Keratinocyte (primary cell): ENCODE measurements at regions not wholly inside any gene's neighbourhood (a gene's known extent, or its start where the extent isn't known, plus 50 kb on each side); places are given as distances from the start of the nearest gene placed in this dataset.

Experiments
- DNase-seq: peaks from one replicate; pipeline ENCODE4 v3.0.0-alpha.2; 2011; ENCODE audit warnings: low read depth, missing footprints, low spot score
- FAIRE-seq: peaks from 2 replicates; lab custom pipeline; 2011; peaks lifted over from hg19 to GRCh38; lab: Jason Lieb, UNC
- H2AFZ ChIP-seq: 2 replicates; pipeline ENCODE4 v1.6.0; 2012; ENCODE audit warnings: low read length, control low read depth, inconsistent platforms; ENCODE audit not compliant: control insufficient read depth
- H3K27ac ChIP-seq: 2 replicates; pipeline ENCODE4 v1.5.1; 2011; ENCODE audit warnings: low read length; ENCODE audit not compliant: control insufficient read depth, insufficient read depth
- H3K27me3 ChIP-seq: 3 replicates; pipeline ENCODE4 v1.6.0; 2011; ENCODE audit warnings: low read length; ENCODE audit not compliant: control insufficient read depth, insufficient read depth; ENCODE audit errors: extremely low read depth
- H3K36me3 ChIP-seq, 2 experiments: 2 replicates in 1 of 2; 3 replicates in 1 of 2; pipeline ENCODE4 v1.5.1; 2011; ENCODE audit warnings: low read length in 2 of 2, mild to moderate bottlenecking in 1 of 2; ENCODE audit not compliant: control insufficient read depth in 2 of 2, insufficient read depth in 2 of 2; ENCODE audit errors: extremely low read depth in 1 of 2
- H3K4me1 ChIP-seq: 3 replicates; pipeline ENCODE4 v1.5.1; 2011; ENCODE audit warnings: low read length; ENCODE audit not compliant: control insufficient read depth, insufficient read depth; ENCODE audit errors: extremely low read depth
- H3K4me2 ChIP-seq: 3 replicates; pipeline ENCODE4 v1.6.0; 2011; ENCODE audit warnings: low read depth, low read length; ENCODE audit not compliant: control insufficient read depth, insufficient read depth; ENCODE audit errors: extremely low read depth
- H3K4me3 ChIP-seq, 3 experiments: fragments of 200-600 bp in 1 of 3; sonication (generic) in 1 of 3; 2 replicates in 2 of 3; 3 replicates in 1 of 3; pipeline ENCODE4 v1.5.1; 2011 to 2016; ENCODE audit warnings: low read length in 3 of 3, mild to moderate bottlenecking in 3 of 3, control low read depth in 2 of 3, inconsistent platforms in 1 of 3, low read depth in 1 of 3, mixed read lengths in 1 of 3, mixed run types in 1 of 3, moderate library complexity in 1 of 3; ENCODE audit not compliant: control insufficient read depth in 2 of 3, insufficient read depth in 2 of 3; ENCODE audit errors: extremely low read depth in 1 of 3
- H3K79me2 ChIP-seq: 2 replicates; pipeline ENCODE4 v1.6.0; 2012; ENCODE audit warnings: low read length; ENCODE audit not compliant: control insufficient read depth, insufficient read depth
- H3K9ac ChIP-seq: 3 replicates; pipeline ENCODE4 v1.6.0; 2011; ENCODE audit warnings: low read length; ENCODE audit not compliant: control insufficient read depth, insufficient read depth; ENCODE audit errors: extremely low read depth
- H3K9me1 ChIP-seq: 3 replicates; pipeline ENCODE4 v1.6.0; 2011; ENCODE audit warnings: low read length; ENCODE audit not compliant: control insufficient read depth, insufficient read depth; ENCODE audit errors: extremely low read depth
- H3K9me3 ChIP-seq: 2 replicates; pipeline ENCODE4 v1.5.1; 2012; ENCODE audit warnings: low read depth, low read length; ENCODE audit not compliant: control insufficient read depth
- H4K20me1 ChIP-seq: 3 replicates; pipeline ENCODE4 v1.6.0; 2011; ENCODE audit warnings: low read length; ENCODE audit not compliant: control insufficient read depth, insufficient read depth; ENCODE audit errors: extremely low read depth
- CTCF ChIP-seq, 3 experiments: IDR thresholded peaks in 1 of 3; conservative IDR thresholded peaks in 1 of 3; optimal IDR thresholded peaks in 1 of 3; 2 replicates in 2 of 3; 3 replicates in 1 of 3; pipeline versions ENCODE3 to v1.5.1; 2011; ENCODE audit warnings: low read length in 3 of 3, mild to moderate bottlenecking in 3 of 3, moderate library complexity in 2 of 3, control low read depth in 1 of 3, inconsistent platforms in 1 of 3; ENCODE audit not compliant: insufficient read depth in 2 of 3; ENCODE audit errors: extremely low read depth in 1 of 3
- EZH2 ChIP-seq: IDR thresholded peaks from one replicate; pipeline ENCODE4 v1.6.1; 2012; ENCODE audit warnings: inconsistent platforms, mild to moderate bottlenecking, low read length, moderate library complexity
- dilution Hi-C: fragments of 300-500 bp; cut with MboI; formaldehyde crosslinking; loops from one replicate; pipeline ENCODE4 v1.7.0; 2020; ENCODE audit warnings: low sequenced_read_pairs; ENCODE audit not compliant: extremely low pct_ligation_motif_present

- no peak overlapping the region for H3K4me2 ChIP-seq
- H3K4me1 ChIP-seq, result no peaks in the 10 kb centered on the region
- H3K36me3 ChIP-seq, result no peaks in the 10 kb centered on the region
- no peaks in the 10 kb centered on the region for H3K27me3 ChIP-seq
- no peak overlapping the region for H3K27ac ChIP-seq
- H3K4me3 ChIP-seq, result no peak overlapping the region
- FAIRE-seq (no peak), DNase-seq (no peak)
- dilution Hi-C loops, result no loop called here
- no peaks in the 10 kb centered on the region for H3K79me2 ChIP-seq
- H3K9me3 ChIP-seq, result no peaks in the 10 kb centered on the region
- no peaks in the 10 kb centered on the region for H3K9me1 ChIP-seq
- no peak overlapping the region for H2AFZ ChIP-seq
- H4K20me1 ChIP-seq, result no peaks in the 10 kb centered on the region
- no peak for TF ChIP-seq CTCF (optimal IDR thresholded peaks at IDR 0.05 in 1 of 3, IDR thresholded peaks at IDR 0.05 in 1 of 3, conservative IDR thresholded peaks at IDR 0.05 in 1 of 3; ENCODE audit: extremely low read depth in 1 of 3, insufficient read depth in 2 of 3, low read length in 3 of 3)
- TF ChIP-seq EZH2, result no peak
- H3K9ac ChIP-seq, result no peak overlapping the region
Observed at GRCh38 chr9:71524996-71525580, 243.2 kb downstream of the CEMIP2 start.

GRCh38 chr9:71524516-71524915, 243.8 kb downstream of the CEMIP2 start:
- dilution Hi-C loops, result no loop called here
- Histone ChIP-seq H3K36me3 (no peaks in the 10 kb centered on the region), H3K4me3 (no peak overlapping the region), H3K4me1 (no peaks in the 10 kb centered on the region), H3K9ac (no peak overlapping the region), H3K79me2 (no peaks in the 10 kb centered on the region), H3K9me1 (no peaks in the 10 kb centered on the region), H2AFZ (no peak overlapping the region), H3K9me3 (no peaks in the 10 kb centered on the region), H4K20me1 (no peaks in the 10 kb centered on the region), H3K27me3 (no peaks in the 10 kb centered on the region), H3K4me2 (no peak overlapping the region), H3K27ac (no peak overlapping the region)
- no peak for DNase-seq
- no peak for TF ChIP-seq EZH2
- TF ChIP-seq CTCF (optimal IDR thresholded peaks at IDR 0.05 in 1 of 3, IDR thresholded peaks at IDR 0.05 in 1 of 3, conservative IDR thresholded peaks at IDR 0.05 in 1 of 3; ENCODE audit: extremely low read depth in 1 of 3, insufficient read depth in 2 of 3, low read length in 3 of 3), result no peak
- no peak for FAIRE-seq
